ENCODE measurements at regions not wholly inside any gene's neighbourhood (a gene's known extent, or its start where the extent isn't known, plus 50 kb on each side); places are given as distances from the start of the nearest gene placed in this dataset.
A peak's percentile ranks its signal among the peaks of the same experiment; 100 is the strongest.

DNA sequence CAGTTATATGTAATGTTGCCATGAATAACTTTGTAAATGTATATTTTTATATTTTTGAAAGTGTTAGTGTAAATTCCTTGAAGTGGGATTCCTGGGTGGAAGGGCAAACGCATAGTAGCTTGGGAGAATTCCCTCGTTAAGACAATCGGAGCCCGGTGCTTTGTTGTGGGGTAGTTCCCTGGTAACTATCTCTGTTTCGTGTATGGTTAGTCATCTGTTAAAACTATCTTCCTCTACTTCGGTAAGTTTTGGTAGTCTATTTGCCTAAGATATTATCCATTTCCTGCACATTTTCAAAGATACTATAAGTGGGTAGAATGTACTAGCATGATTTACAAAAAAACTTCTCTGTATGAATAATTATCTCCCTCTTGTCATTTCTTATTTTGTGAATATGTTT is 113.8 kb upstream of the NRXN1 start:
- no peak for DNase-seq

DNA sequence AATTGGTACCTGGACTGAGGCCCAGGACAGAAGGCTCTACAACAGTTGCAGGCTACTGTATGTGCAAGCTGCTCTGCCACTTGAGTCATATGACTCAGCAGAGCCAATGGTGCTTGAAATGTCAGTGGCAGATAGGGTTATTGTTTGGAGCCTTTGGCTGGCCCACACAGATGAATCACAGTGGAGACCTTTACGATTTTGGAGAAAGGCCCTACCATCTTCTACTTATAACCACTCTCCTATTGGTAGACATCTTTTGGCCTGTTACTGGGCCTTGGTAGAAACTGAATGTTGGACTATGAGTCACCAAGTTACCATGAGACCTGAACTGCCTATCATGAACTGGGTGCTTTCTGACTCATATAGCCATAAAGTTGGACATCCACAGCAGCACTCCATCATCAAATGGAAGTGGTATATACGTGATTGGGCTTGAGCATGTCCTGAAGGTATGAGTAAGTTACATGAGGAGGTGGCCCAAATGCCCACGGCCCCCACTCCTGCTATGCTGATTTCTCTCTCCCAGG is 88.9 kb upstream of the NRXN1 start:
- no peak for DNase-seq

DNA sequence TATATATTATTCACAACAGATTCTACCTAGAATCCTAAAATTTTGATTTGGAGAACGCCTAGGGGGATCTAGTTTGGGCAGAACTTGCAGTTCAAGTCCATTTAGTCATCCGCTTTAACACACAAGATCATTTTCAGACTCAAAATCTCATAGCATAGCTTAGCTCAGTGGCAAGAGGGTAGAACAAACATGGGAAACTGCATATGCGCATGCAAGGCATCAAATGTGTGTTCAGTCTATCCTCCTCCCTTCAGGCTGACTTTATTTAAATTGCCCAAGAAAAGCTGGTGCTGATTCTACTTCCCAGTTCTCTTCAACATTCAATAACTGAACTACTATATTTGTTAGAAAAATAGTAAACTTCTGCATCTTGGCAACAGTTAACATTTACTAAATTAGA is 79.6 kb upstream of the NRXN1 start:
- no peak for DNase-seq

DNA sequence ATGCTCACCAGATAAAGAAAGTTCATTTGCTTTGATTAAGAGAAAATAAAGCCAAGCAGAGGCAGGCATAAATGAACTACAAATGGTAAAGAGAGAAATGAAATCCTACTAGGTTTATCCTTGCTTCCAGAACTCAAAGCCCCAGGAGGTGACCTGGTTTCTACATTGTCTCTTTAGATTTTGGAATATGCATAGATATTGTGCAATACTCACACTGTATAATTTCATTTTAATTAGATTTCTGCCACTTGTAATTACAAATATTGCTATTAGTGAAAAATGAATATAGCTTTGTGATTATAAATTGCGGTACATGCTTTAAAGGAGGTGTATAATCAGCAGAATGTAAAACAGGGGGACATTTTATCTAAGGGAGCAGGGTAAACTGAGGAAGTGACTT is 76.9 kb upstream of the NRXN1 start:
- DNase-seq = no peak

DNA sequence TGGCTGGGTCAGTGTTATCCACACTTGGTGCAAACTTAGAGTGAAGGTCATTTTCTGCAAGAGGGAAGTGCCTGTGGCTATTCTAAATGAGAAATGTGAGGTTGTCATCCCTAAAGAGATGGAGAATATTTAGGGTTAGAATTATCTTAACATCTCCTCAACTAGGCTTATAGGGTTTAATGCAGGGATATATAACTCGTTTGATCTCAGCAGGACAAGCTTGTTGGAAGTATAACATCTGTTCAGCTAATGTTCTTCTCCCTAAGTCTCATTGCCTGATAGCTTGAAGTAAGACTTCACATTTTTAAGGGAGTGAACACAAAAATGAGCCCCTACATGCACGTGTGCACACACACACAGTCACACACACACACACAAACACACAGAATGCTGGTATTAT is 75.9 kb upstream of the NRXN1 start:
- DNase-seq = no peak

DNA sequence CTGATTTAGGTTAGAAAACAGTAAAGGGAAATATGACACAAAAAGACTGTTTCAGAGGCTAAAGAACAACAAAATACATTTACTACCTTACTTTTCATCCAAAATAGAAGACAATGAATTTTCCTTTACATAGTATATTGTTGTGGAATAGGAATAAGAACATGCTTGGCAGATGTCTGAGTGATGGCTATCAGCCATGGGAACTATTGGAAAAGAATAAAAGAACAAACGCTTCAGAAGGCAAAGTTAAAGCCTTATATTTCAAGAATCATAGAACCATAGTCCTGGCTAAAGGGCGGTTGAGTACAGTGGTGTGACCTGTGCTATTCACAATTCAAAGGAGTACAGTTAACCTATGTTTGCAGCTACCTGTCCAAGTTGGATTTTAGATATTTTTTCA is 73.9 kb upstream of the NRXN1 start:
- DNase-seq = no peak

DNA sequence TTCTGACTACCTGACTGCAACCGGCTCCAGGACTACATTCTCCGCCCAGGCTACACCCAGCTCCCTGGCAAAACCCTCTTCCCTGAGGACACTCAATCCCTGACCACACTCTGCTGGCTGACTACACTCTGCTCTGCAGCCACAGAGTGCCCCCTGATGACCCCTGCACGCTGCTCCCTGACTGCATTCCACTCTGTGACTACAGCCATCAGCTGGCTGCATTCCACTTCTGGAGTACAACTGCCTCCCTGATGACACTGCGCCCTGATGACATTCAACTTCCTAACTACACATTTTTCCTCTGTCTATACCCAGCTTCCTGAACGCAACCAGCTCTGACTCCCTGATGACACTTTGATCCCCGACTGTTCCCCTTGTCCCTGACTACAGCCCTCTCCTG is 71.3 kb upstream of the NRXN1 start:
- peak; percentile 6 to 10 for DNase-seq

DNA sequence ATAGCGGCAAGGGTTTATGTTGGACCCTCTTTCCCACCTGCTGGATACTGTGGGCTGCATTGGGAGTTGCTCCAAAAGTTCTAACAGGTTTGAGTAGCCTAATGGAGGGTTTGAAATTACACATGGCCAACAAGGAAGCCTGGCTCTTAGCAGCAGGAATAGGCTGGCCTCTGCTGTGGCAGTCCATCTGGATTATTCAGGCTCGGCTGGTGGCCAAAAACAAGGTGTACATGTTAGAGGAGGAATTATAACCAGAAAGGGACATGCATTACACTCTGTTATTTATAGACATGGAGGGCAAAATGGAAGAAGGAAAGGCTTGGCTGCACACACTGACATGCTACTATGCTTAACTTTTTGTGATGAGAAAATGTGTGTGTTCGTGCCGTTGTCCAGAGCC is 61.1 kb upstream of the NRXN1 start:
- DNase-seq = no peak

DNA sequence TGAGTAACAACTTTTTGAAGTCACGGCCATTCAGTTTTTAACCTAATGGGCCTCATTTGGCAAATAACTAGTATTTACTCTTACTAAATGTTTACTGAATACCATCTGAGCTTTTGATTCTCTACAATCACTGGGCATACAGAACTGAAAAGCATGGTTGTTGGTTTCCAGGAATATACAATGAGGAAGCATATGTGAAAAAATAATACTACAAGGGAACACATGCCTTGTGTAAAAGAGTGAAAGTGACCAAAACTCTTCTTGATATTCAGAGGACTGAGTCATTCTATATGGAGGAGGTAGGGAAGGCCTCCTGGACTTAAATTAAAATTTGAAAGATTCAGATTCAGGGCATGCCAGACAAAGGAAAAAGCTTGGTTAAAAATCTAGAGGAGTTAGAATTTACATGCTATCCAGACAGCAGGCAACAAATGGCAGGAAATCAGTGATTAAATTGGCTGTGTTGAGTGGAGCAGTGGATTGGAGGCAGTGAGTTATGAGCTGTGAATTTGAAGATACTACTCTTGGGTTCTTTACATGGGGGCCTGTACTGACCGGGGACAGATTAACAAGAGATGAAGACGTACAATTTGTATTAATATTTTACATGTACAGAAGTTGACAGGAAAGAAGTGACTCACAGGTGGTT is 53.6 kb upstream of the NRXN1 start:
- DNase-seq = no peak

DNA sequence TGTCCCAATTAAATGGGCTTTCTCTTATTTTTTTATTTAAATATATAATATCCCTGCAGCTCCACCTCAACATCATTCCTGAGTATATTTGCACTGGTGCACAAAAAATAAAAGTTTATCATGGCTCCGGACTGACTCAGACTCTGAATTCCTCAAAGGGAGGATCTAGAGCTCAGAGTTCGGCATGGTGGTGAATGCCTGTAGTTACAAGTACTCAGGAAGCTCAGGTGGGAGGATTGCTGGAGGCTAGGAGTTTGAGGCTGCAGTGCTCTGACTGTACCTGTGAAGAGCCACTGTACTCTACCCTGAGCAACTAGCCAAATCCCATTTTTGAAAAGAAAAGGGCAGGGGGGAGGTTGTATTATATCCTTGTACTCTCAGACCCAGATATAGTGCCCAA is 52.8 kb upstream of the NRXN1 start:
- no peak for DNase-seq
